K562 (cell line): ENCODE measurements at regions not wholly inside any gene's neighbourhood (a gene's known extent, or its start where the extent isn't known, plus 50 kb on each side); places are given as distances from the start of the nearest gene placed in this dataset.

Experiments
- CBX1 ChIP-seq: sonication (generic); IDR thresholded peaks from 2 replicates; pipeline ENCODE4 v1.6.1; 2016; ENCODE audit warnings: antibody characterized with exemption, low read depth, mild to moderate bottlenecking
- CHD2 ChIP-seq: IDR thresholded peaks from 2 replicates; pipeline ENCODE4 v1.6.1; 2011; ENCODE audit warnings: low read depth, low read length
- CREB1 ChIP-seq, 2 experiments: sonication (generic) in 1 of 2; formaldehyde crosslinking in 1 of 2; IDR thresholded peaks; 2 replicates each; pipeline versions ENCODE4 v1.6.1 to v1.8.0; 2012 to 2022; ENCODE audit warnings: inconsistent platforms in 1 of 2, mild to moderate bottlenecking in 1 of 2, missing genetic modification reagents in 1 of 2, moderate library complexity in 1 of 2
- EGR1 ChIP-seq: fragments of 450-650 bp; conservative IDR thresholded peaks from 2 replicates; pipeline ENCODE4 v1.6.1; 2017; ENCODE audit warnings: mild to moderate bottlenecking
- ESRRA ChIP-seq: fragments of 450-650 bp; IDR thresholded peaks from 2 replicates; pipeline ENCODE4 v1.6.1; 2014; ENCODE audit warnings: low read depth, mild to moderate bottlenecking, moderate library complexity, borderline replicate concordance
- HDAC1 ChIP-seq, 2 experiments: fragments of 450-650 bp; IDR thresholded peaks; 2 replicates each; pipeline ENCODE4 v1.6.1; 2016 to 2017; ENCODE audit warnings: inconsistent platforms in 1 of 2, mild to moderate bottlenecking in 1 of 2, moderate library complexity in 1 of 2
- KHSRP ChIP-seq: fragments of 450-650 bp; IDR thresholded peaks from 2 replicates; pipeline ENCODE4 v1.6.1; 2017
- KLF16 ChIP-seq: IDR thresholded peaks from 2 replicates; pipeline ENCODE4 v1.6.1; 2016; ENCODE audit warnings: antibody characterized with exemption
- KLF6 ChIP-seq: fragments of 250-450 bp; sonication (Bioruptor Pico); IDR thresholded peaks from 2 replicates; pipeline ENCODE4 v1.4.0; 2020; ENCODE audit warnings: mild to moderate bottlenecking, moderate library complexity, borderline replicate concordance
- MIER1 ChIP-seq: fragments of 450-650 bp; IDR thresholded peaks from 2 replicates; pipeline ENCODE4 v1.6.1; 2016; ENCODE audit warnings: antibody characterized with exemption, mild to moderate bottlenecking, low read depth
- MYBL2 ChIP-seq, 2 experiments: fragments of 450-650 bp in 1 of 2; sonication (generic) in 1 of 2; formaldehyde crosslinking in 1 of 2; IDR thresholded peaks; 2 replicates each; pipeline versions ENCODE4 v1.6.1 to v1.8.1; 2017 to 2022; ENCODE audit warnings: borderline replicate concordance in 1 of 2, inconsistent platforms in 1 of 2, low read depth in 1 of 2, mild to moderate bottlenecking in 1 of 2, missing genetic modification reagents in 1 of 2, moderate library complexity in 1 of 2
- NR1H2 ChIP-seq: sonication (generic); formaldehyde crosslinking; IDR thresholded peaks from 2 replicates; pipeline ENCODE4 v1.4.0; 2020; ENCODE audit warnings: mild to moderate bottlenecking, missing genetic modification reagents
- RAD21 ChIP-seq, 2 experiments: fragments of 250-450 bp in 1 of 2; fragments of 450-650 bp in 1 of 2; sonication (Bioruptor Pico) in 1 of 2; formaldehyde crosslinking in 1 of 2; IDR thresholded peaks in 1 of 2; conservative IDR thresholded peaks in 1 of 2; 2 replicates each; pipeline versions ENCODE4 v1.4.0 to v1.8.0; 2020 to 2022; ENCODE audit warnings: mild to moderate bottlenecking in 2 of 2, moderate library complexity in 1 of 2
- SMAD1 ChIP-seq: fragments of 150-350 bp; IDR thresholded peaks from 2 replicates; pipeline ENCODE4 v1.6.1; 2014; ENCODE audit warnings: low read length, low read depth; ENCODE audit not compliant: partially characterized antibody
- SNRNP70 ChIP-seq: fragments of 200-400 bp; formaldehyde crosslinking; optimal IDR thresholded peaks from 2 replicates; pipeline ENCODE3; 2017; ENCODE audit warnings: low read depth, low read length
- STAT5B ChIP-seq: fragments of 250-450 bp; sonication (Bioruptor Pico); IDR thresholded peaks from 2 replicates; pipeline ENCODE4 v1.8.0; 2021; ENCODE audit warnings: mild to moderate bottlenecking, inconsistent platforms
- TAF9B ChIP-seq: fragments of 450-650 bp; IDR thresholded peaks from 2 replicates; pipeline ENCODE4 v1.6.1; 2018; ENCODE audit warnings: mild to moderate bottlenecking; ENCODE audit not compliant: partially characterized antibody
- ZBTB17 ChIP-seq: fragments of 450-650 bp; formaldehyde crosslinking; IDR thresholded peaks from 2 replicates; pipeline ENCODE4 v1.4.0; 2020; ENCODE audit warnings: mild to moderate bottlenecking
- ZC3H11A ChIP-seq: IDR thresholded peaks from 2 replicates; pipeline ENCODE4 v1.6.1; 2012; ENCODE audit warnings: low read depth, low read length, improper control_type of control experiment
- ZNF121 ChIP-seq: sonication (generic); formaldehyde crosslinking; conservative IDR thresholded peaks from 2 replicates; pipeline ENCODE4 v1.8.0; 2022; ENCODE audit warnings: missing genetic modification reagents
- ZNF408 ChIP-seq: fragments of 250-450 bp; sonication (Bioruptor Pico); IDR thresholded peaks from 2 replicates; pipeline ENCODE4 v1.4.0; 2020; ENCODE audit warnings: low read depth, mild to moderate bottlenecking, moderate library complexity
- ZNF431 ChIP-seq: sonication (generic); formaldehyde crosslinking; IDR thresholded peaks from 2 replicates; pipeline ENCODE4 v1.8.0; 2022; ENCODE audit warnings: mild to moderate bottlenecking, missing genetic modification reagents
- TF ChIP-seq, protein P1 (sequence below): fragments of 450-650 bp; IDR thresholded peaks from 2 replicates; pipeline ENCODE4 v1.6.1; 2017; ENCODE audit warnings: antibody characterized with exemption, mild to moderate bottlenecking
- TF ChIP-seq, protein P2 (sequence below): fragments of 250-450 bp; sonication (Bioruptor Pico); IDR thresholded peaks from 2 replicates; pipeline ENCODE4 v1.8.0; 2021; ENCODE audit warnings: moderate library complexity, mild to moderate bottlenecking, inconsistent platforms
- TF ChIP-seq, protein P3 (sequence below): fragments of 450-650 bp; formaldehyde crosslinking; IDR thresholded peaks from 2 replicates; pipeline ENCODE4 v1.4.0; 2022; ENCODE audit warnings: missing genetic modification characterization

DNA sequence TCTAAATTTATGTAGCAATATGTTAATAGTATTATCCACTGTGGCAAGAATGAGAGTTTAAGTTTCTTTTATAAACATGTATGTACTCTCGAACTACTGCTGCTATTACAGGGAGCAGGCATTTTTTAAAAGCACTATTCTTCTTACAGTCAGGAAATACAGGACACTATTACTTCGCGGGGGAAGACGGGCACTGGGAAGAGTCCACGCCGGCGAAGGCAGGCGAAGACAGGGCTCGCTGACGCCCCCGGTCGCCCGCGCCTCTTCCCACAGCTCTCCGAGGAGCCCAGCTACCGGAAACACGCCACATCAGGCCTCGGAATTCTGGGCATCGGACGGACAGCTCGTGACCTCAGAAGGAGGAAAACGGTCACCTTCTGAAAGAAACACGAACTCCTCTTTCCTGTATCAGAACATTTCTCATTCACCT, 90.2 kb downstream of the FAM161A start (continued):
- TF ChIP-seq RAD21 (CRISPR knock-in tag; conservative IDR thresholded peaks at IDR 0.05 in 1 of 2, IDR thresholded peaks at IDR 0.05 in 1 of 2) (peak; percentile 30 to 32; a peak in 3 of 4 replicates), ZC3H11A (no peak), KHSRP (no peak), CHD2 (no peak), ZNF121 (no peak), MYBL2 (IDR thresholded peaks at IDR 0.05; ENCODE audit: low read depth) (peak; percentile 45; the same call in 1 of the 2 replicates), MYBL2 (CRISPR knock-in tag; IDR thresholded peaks at IDR 0.05; ENCODE audit: borderline replicate concordance) (no peak), ESRRA (0 out of 2 replicates have a peak, but pooled peaks have one; percentile 33), KLF16 (0 out of 2 replicates have a peak, but pooled peaks have one; percentile 3), KLF6 (CRISPR knock-in tag) (no peak), SNRNP70 (no peak), SMAD1 (no peak), ZBTB17 (no peak), CREB1 (IDR thresholded peaks at IDR 0.05) (no peak), CREB1 (CRISPR knock-in tag; IDR thresholded peaks at IDR 0.05) (no peak), CBX1 (no peak), ZNF431 (CRISPR knock-in tag) (no peak), STAT5B (CRISPR knock-in tag) (no peak), TAF9B (peak; percentile 5), EGR1 (peak; percentile 12), HDAC1 (IDR thresholded peaks at IDR 0.05) (peak in 1 of 2 experiments; percentile 63; a peak in 2 of 4 replicates), MIER1 (peak; percentile 49; the same call in 1 of the 2 replicates), ZNF408 (no peak), NR1H2 (CRISPR knock-in tag) (0 out of 2 replicates have a peak, but pooled peaks have one; percentile 57)
- TF ChIP-seq, protein P1, sequence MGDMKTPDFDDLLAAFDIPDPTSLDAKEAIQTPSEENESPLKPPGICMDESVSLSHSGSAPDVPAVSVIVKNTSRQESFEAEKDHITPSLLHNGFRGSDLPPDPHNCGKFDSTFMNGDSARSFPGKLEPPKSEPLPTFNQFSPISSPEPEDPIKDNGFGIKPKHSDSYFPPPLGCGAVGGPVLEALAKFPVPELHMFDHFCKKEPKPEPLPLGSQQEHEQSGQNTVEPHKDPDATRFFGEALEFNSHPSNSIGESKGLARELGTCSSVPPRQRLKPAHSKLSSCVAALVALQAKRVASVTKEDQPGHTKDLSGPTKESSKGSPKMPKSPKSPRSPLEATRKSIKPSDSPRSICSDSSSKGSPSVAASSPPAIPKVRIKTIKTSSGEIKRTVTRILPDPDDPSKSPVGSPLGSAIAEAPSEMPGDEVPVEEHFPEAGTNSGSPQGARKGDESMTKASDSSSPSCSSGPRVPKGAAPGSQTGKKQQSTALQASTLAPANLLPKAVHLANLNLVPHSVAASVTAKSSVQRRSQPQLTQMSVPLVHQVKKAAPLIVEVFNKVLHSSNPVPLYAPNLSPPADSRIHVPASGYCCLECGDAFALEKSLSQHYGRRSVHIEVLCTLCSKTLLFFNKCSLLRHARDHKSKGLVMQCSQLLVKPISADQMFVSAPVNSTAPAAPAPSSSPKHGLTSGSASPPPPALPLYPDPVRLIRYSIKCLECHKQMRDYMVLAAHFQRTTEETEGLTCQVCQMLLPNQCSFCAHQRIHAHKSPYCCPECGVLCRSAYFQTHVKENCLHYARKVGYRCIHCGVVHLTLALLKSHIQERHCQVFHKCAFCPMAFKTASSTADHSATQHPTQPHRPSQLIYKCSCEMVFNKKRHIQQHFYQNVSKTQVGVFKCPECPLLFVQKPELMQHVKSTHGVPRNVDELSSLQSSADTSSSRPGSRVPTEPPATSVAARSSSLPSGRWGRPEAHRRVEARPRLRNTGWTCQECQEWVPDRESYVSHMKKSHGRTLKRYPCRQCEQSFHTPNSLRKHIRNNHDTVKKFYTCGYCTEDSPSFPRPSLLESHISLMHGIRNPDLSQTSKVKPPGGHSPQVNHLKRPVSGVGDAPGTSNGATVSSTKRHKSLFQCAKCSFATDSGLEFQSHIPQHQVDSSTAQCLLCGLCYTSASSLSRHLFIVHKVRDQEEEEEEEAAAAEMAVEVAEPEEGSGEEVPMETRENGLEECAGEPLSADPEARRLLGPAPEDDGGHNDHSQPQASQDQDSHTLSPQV = peak; percentile 33; the same call in 1 of the 2 replicates
- TF ChIP-seq, protein P2, sequence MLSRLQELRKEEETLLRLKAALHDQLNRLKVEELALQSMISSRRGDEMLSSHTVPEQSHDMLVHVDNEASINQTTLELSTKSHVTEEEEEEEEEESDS (CRISPR knock-in tag) = no peak
- TF ChIP-seq, protein P3, sequence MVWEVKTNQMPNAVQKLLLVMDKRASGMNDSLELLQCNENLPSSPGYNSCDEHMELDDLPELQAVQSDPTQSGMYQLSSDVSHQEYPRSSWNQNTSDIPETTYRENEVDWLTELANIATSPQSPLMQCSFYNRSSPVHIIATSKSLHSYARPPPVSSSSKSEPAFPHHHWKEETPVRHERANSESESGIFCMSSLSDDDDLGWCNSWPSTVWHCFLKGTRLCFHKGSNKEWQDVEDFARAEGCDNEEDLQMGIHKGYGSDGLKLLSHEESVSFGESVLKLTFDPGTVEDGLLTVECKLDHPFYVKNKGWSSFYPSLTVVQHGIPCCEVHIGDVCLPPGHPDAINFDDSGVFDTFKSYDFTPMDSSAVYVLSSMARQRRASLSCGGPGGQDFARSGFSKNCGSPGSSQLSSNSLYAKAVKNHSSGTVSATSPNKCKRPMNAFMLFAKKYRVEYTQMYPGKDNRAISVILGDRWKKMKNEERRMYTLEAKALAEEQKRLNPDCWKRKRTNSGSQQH = 0 out of 2 replicates have a peak, but pooled peaks have one; percentile 58
